GM18502 (cell line): ENCODE measurements at regions not wholly inside any gene's neighbourhood (a gene's known extent, or its start where the extent isn't known, plus 50 kb on each side); places are given as distances from the start of the nearest gene placed in this dataset.
"Not testable (repeated sequence)": the region's sequence is repeated elsewhere in the genome, so short reads cannot be mapped to it uniquely, and the experiment has no call there.

Source experiments
- ATAC-seq: cut with Tn5 transposase; IDR thresholded peaks from one replicate; pipeline ENCODE4 v1.9.1; 2021; ENCODE audit warnings: mild to moderate bottlenecking; ENCODE audit not compliant: unreplicated experiment, poor library complexity

DNA sequence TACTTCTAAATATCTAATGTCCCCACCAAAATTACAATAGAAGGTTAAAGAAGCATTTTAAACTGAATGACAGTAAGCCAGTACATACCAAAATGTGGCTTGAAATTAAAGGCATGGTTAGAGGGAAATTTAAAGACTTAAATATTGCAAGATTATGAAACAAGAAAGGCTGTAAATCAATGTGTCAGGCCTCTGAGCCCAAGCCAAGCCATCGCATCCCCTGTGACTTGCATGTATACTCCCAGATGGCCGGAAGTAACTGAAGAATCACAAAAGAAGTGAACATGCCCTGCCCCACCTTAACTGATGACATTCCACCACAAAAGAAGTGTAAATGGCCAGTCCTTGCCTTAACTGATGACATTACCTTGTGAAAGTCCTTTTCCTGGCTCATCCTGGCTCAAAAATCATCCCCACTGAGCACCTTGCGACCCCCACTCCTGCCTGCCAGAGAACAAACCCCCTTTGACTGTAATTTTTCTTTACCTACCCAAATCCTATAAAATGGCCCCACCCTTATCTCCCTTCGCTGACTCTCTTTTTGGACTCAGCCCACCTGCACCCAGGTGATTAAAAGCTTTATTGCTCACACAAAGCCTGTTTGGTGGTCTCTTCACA lies 132.4 kb upstream of the ADCY2 start:
- not testable (repeated sequence) for ATAC-seq

DNA sequence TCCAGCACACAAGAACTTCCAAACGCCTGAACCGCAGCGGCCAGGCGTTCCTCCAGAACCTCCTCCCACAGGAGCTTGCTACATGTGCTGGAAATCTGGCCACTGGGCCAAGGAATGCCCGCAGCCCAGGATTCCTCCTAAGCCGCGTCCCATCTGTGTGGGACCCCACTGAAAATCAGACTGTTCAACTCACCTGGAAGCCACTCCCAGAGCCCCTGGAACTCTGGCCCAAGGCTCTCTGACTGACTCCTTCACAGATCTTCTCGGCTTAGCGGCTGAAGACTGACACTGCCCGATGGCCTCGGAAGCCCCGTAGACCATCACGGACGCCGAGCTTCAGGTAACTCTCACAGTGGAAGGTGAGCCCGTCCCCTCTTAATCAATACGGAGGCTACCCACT lies 130.2 kb upstream of the ADCY2 start:
- not testable (repeated sequence) for ATAC-seq

DNA sequence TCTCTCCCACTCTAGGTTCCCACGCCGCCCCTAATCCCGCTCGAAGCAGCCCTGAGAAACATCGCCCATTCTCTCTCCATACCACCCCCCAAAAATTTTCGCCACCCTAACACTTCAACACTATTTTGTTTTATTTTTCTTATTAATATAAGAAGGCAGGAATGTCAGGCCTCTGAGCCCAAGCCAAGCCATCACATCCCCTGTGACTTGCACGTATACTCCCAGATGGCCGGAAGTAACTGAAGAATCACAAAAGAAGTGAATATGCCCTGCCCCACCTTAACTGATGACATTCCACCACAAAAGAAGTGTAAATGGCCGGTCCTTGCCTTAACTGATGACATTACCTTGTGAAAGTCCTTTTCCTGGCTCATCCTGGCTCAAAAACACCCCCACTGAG lies 127.2 kb upstream of the ADCY2 start:
- ATAC-seq: not testable (repeated sequence)

DNA sequence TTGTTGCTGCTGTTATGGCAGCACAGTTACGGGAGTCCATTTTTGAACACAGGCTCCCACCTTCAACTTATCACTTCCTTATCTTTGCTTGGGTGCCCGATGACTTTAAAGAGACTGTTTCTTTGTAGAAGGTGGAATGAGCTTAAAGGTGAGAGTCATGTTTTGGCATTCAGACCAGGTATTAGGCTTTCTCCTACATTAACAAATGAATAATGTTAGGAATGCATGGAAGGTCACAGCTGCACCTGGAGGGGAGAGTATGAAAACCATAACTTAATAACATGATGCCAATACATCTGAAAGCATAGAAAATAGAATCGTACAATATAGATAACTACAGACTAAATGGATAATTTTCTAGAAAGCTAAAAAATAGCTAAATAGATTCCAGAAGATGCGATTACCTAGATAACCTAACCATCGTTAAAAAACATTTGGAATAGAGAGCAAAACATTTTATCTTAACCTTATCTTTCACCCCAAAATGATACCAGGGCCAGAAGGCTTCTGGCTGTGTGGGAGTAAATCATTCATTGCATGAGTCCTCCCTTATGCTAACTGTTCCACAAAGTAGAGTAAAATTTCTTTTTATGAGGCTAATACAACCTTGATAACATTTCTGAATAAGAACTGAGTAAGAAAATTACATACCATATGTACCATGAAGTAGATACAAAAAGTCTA lies 126.2 kb upstream of the ADCY2 start:
- ATAC-seq: no peak

DNA sequence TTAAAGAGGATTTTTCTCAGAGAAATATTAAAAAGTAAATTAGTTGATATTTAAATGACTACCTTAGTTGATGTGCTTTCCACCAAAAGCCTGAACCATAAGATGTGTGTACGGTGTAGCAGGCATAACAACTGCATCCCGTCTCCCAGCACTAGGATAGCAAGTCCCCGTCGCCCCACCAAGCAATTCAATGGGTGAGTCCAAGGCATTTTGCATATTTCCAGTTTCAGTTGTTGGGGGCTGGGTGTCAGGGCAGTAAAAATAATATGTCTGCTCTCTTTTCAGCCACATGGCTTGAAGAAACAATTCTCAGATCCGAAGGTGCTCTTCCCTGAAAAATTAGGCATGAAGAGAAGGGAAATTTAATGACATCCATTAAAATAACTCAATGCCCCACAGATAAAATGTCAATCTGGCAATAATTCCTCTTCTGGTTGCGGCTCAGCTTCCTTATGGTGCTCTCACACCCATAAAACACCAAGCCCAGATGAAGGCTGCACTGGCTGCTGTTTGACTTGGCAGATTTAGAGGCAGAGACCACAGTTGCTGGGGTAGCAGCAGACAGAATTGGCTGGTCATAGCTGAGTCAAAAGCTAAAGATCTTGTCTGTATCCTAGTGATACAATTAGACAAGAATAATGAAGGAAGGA lies 124.4 kb upstream of the ADCY2 start:
- ATAC-seq: no peak

DNA sequence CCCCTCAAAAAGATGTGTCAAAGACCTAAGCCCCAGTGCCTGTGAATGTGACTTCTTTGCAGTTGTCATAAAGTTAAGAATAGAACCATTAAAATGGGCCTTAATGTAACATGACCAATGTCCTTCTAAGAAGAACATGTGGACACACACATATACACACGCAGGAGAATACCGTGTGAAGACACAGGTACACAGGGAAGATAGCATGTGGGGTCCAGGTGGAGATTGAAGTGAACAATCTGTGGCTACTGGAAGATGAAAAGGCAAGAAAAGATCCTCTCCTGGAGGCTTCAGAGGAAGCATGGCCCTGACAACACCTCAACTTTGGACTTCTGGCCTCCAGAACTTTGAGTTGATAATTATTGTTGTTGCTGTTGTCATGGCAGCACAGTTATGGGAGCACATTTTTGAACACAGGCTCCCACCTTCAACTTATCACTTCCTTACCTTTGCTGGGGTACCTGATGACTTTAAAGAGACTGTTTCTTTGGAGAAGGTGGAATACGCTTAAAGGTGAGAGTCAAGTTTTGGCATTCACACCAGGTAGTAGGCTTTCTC lies 123.5 kb upstream of the ADCY2 start:
- no peak for ATAC-seq

DNA sequence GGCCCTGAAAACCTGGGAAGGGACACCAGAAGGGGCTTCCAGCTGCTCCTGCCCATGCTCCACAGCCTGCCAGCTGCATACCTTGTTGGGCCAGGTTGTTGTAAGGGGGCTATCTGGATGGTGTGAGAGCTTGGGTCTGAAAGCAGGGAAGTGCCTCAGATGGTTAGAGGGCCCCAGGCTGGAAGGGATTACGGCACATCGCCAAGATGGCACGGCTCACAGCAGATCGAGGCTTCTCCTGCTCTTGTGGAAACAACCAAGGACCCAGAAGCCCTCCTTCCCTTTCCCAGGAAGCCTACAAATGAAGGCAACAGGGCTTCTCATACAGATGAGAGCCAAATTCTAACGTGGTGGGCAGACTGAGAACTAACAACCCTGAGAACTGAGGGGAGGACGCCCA lies 121.7 kb upstream of the ADCY2 start:
- no peak for ATAC-seq

DNA sequence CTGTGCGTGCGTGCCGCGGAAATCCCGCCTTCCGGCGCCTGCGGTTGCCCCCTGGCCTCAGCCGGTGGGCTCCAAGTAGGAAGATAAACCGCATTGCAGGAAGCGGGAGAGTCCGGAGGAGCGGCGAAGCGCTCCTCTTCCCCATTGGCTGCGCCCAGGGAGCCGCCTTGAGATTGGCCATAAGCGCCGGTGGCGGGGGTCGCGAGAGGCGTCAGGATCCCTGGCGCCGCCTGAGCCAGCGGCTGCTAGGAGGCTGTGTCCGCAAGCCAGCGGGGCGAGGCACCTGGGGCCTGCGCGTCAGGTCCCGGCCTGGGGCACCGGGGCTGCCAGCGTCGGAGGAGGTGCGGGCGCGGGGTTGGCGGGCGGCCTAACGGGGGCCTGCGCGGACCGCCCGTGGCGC lies 106.3 kb upstream of the ADCY2 start:
- not testable (repeated sequence) for ATAC-seq

DNA sequence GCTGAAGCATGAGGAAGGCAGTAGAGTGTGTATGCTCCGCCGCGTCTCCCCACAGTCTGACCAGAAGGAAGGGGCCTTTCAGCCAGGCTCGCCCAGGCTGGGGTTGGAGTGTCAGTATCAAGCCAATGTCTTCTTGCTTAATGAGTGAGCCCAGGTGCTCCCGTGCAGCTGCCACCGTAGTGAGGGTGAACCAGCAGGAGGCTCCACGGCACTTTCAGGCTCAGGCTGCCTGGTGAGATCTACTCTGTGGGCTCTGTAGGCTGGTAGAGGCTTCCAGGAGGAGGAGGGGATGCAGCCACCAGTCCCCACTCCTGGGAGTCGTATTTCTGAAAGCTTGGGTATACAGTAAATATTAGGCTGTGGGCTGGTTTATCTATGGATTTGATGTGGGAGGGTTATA lies 98.1 kb upstream of the ADCY2 start:
- ATAC-seq: not testable (repeated sequence)

DNA sequence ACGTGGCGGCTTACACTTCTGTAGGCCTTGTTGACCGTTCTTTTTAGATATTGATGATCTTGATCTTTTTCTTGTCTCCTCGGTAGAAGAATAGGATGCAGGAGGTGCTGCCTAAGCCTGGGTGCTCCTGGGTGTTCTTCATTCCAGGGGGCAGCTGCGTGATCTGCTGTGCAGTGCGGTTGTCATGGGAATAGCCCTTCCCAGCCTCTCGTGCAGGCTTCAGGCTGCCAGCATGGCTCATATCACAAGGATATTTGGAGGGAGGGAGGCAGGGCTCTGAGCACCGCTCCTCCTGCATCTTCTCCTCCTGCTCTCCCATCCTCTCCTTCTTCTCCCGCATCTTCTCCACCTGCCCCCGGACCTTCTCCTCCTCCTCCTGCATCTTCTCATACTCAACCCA lies 96.2 kb upstream of the ADCY2 start:
- ATAC-seq: not testable (repeated sequence)

DNA sequence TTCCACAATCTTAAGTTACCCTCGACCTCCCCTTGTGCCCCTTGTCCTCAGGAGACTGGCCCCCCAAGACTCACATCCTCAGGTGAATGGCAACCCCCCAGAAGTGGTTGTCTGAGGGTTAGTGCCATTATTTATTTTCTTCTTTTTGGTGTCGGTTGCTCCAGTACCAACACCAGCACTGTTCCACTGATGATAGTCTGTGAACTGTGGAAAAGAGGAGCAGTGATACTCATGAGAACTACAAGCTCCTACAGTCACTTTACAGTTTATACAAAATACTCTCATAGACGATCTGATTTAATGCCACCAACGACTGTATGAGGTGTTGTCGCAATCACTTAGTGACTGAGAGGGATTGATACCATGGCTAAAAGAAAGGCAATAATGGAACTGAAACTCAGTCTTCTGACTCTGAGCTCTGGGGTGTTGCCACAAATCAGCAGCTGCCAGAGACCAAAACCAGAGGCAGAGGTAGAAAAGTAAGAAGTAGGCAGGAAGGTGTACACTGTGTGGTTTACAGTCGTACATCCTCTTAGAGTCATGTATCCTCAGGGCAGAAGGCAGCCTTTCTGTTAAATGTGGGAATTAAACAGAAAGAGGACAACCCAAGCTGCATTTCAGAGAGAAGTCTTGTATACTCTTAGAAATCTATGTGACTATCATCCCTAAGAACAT lies 90.8 kb upstream of the ADCY2 start:
- ATAC-seq: not testable (repeated sequence)

DNA sequence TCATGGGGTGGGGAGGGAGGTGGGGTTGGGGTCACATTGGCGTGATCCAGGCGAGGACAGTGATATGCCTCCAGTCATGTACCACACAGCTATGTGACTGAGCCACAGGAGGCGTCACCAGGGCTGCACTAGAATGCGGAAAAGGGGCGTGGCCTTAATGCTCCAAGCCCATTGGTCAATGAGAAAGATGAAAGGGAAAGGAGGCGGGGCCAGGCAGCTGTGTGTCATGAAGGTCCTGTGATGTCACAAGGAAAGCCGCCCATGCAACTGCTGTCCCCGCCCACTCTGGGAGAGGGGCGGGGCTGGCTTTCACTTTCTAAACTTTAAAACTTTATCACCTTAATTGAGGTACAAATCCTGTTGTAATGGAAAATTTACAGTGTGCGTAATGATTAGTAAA lies 89.4 kb upstream of the ADCY2 start:
- ATAC-seq: not testable (repeated sequence)

DNA sequence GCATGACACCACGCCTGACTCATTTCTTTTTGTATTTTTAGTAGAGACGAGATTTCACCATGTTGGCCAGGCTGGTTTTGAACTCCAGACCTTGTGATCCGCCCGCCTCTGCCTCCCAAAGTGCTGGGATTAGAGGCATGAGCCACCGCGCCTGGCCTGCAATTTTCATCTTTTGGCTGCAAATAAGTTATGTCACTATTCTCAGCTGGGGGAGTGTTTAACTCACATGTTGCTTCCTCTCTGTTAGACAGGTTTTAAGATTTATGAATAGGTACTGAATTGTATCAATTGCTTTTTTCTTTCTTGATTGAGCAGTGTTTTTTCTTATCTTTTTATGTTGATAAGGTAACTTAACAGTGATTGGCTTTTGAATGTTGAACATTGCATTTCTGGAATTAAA lies 88.2 kb upstream of the ADCY2 start:
- ATAC-seq: not testable (repeated sequence)

DNA sequence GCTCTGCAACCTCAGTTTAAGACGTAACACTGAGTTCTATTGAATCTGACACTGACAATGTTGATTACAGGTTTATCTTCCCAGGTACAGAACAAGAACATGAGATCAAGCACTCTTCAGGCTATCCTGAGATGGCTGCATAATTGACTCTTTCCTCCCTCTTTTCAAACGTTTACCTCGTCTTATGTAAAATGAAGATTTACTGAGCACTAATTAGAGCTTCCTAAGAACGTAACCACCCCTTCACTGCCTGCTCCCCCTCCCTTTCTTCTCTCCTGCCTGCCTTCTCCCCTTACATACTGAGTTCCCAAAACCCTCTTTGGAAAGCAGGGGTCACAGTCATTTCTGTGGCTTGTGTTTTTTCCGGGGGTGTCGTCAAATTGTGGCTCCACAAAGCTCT lies 86.2 kb upstream of the ADCY2 start:
- not testable (repeated sequence) for ATAC-seq

DNA sequence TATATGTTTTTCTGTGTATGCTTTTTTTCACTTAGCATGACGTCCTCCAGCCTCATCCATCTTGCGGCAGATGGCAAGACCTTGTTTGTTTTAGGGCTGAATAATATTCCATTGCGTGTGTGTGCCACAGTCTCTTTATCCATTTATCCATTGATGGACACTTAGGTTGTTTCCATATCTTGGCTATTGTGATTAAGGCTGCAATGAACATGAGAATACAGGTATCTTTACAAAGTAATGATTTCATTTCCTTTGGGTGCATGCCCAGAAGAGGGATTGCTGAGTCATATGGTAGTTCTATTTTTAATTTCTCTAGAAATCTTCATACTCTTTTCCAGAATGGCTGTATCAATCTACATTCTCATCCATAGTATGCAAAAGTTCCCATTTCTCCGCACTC lies 85.3 kb upstream of the ADCY2 start:
- ATAC-seq: not testable (repeated sequence)

DNA sequence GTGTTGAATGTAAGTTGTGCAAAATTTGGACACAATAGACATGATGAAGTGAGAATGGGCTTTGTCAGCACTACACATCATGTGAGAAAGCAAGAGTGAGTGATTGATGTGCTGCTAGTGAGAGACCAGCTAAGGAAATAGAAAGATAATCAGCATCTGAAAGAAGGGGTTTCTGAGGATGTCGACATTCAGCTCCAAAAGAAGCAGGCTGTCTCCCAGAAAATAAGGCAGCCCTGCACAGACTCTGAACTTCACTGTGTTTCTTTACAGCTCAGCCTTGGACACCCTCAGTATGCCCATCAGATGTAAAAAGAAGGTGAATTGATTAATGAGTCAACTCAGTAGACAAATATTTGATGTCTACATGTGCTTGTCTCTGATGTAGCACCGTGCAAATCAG lies 80.8 kb upstream of the ADCY2 start:
- no peak for ATAC-seq

DNA sequence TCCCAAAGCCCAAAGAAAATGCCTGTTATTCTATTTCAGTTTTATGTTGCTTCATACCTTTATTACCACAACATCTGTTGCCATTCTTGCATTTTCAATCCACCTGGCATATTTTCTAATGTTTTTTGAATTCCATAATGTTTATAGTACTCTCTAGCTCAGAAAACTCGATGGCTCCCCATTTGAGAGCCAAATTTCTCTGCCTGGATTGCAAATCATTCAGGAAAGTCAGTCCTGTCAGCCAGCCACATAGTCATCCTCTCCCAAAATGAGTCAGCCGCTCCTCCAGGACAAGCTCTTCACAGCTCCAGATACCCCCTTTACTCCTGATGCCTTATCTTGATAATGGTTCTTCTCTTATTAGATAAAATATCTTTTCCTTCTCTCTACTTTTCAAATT lies 78.2 kb upstream of the ADCY2 start:
- no peak for ATAC-seq

DNA sequence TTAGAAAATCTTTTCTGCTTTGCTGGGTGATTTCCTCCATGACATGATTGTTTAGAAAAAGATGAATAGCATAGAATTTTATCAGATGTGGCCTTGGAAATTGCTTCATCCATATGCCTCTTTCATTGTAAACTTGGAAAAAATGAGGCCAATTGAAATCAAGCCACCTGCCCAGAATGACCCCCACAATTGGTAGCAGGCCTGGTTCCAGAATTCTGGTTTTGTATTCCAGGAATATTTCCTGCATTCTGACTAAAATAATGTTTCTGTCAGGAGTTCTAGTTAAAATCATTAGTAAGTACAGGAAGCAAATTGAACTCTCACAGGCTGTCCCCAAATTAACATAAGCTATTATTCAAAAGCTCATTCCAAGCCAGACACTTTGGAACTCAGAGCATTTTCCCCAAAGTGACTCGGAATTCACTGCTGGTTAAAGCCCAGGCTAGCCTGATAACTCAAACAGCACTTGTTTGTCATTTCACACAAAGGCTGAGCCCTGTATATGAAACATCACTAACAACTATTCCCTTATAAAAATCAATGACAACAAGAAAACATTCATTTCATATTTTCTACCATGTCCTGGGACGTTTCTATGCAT lies 75.1 kb upstream of the ADCY2 start:
- ATAC-seq: no peak

DNA sequence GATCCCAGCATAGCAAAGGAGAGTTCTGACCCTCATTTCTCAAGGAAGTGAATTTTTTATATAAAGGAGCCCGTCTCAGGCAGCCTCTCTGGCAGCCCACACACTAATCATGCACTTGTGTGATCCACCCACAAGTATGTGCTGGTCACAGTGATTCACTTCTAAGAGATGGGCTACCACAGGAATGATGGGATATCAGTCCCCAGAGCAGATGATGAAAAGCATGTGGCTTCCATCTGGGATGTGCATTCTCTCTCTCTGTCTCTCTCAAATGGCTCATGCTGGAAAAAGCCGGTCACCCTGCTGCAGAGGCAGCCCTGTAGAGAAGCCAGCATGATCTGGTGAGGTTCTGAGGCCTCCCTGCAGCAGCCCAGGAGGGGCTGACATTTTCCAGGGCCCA lies 74.2 kb upstream of the ADCY2 start:
- no peak for ATAC-seq

DNA sequence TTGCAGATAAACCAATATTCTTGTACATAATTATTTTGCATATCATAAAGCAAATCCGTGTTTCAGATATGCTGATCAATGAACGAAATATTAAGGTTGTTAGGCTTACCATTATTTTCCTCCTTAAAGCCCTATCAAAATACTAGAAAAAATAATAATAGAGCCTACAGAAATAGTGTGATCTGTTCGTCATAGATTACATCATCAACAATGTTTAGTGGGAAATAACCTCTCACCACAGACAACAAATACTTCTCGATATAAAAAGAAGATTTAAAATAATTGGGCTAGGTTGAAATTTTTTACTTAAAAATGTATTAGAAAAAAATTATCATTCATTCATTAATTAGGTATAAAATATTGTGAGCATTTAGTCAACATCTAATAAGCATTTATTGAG lies 71.0 kb upstream of the ADCY2 start:
- ATAC-seq: no peak
